ENCODE measurements at regions not wholly inside any gene's neighbourhood (a gene's known extent, or its start where the extent isn't known, plus 50 kb on each side); places are given as distances from the start of the nearest gene placed in this dataset.
"Not testable (repeated sequence)": the region's sequence is repeated elsewhere in the genome, so short reads cannot be mapped to it uniquely, and the experiment has no call there.

- no peaks in the 10 kb centered on the region for H3K36me3 ChIP-seq (ENCODE audit: control insufficient read depth in 2 of 2, extremely low read depth in 1 of 2, insufficient read depth in 2 of 2, low read length in 2 of 2)
- H4K20me1 ChIP-seq (replicated peaks; ENCODE audit: control insufficient read depth, extremely low read depth, insufficient read depth, low read length): no peaks in the 10 kb centered on the region
- no peak overlapping the region for H3K4me2 ChIP-seq (ENCODE audit: insufficient read depth, low read length)
- H3K4me1 ChIP-seq (ENCODE audit: control insufficient read depth, extremely low read depth, insufficient read depth, low read length): no peaks in the 10 kb centered on the region
- BruUV-seq (replicated peaks): no TSS peak
- no peaks in the 10 kb centered on the region for H3K9me1 ChIP-seq (replicated peaks; ENCODE audit: control insufficient read depth, extremely low read depth, insufficient read depth, low read length)
- no peak for DNase-seq (ENCODE audit: low read depth, low spot score)
- H3K4me3 ChIP-seq (replicated peaks in 1 of 3; ENCODE audit: insufficient read depth in 1 of 3, low read depth in 1 of 3, low read length in 3 of 3): no peak overlapping the region
- no peaks in the 10 kb centered on the region for H3K27me3 ChIP-seq (ENCODE audit: control insufficient read depth in 2 of 2, insufficient read depth in 2 of 2, low read length in 2 of 2)
- ChIA-PET POLR2A (no interaction called here), CTCF (no interaction called here)
- intact Hi-C loops (cut with micrococcal nuclease) (no loop called here), dilution Hi-C loops (cut with MboI; ENCODE audit: extremely low pct_ligation_motif_present, low sequenced_read_pairs) (no loop called here)
- TF ChIP-seq EZH2 (IDR thresholded peaks at IDR 0.05; ENCODE audit: borderline replicate concordance, low read depth, low read length, severe bottlenecking) (no peak), JUN (IDR thresholded peaks at IDR 0.05; ENCODE audit: borderline replicate concordance, insufficient read depth, insufficient read length, low read depth) (no peak), POLR2AphosphoS5 (IDR thresholded peaks at IDR 0.05; ENCODE audit: insufficient read depth, low read depth, low read length) (no peak)
- H3K9me3 ChIP-seq (replicated peaks; ENCODE audit: control insufficient read depth, insufficient read depth, low read length): no peaks in the 10 kb centered on the region
- H3K79me2 ChIP-seq (ENCODE audit: control insufficient read depth, insufficient read depth, low read length): no peaks in the 10 kb centered on the region
- H3K9ac ChIP-seq (replicated peaks; ENCODE audit: extremely low read depth, insufficient read depth, low read length): no peak overlapping the region
- no peak overlapping the region for H2AFZ ChIP-seq (ENCODE audit: low read depth, low read length)
- FAIRE-seq: no peak
- H3K27ac ChIP-seq (ENCODE audit: insufficient read depth, low read depth, low read length): no peak overlapping the region
These were observed 356.9 kb upstream of the LRRC4C start for GRCh38 chr11:41816396-41816795.

GRCh38 chr11:41824287-41824686 lies 364.8 kb upstream of the LRRC4C start:
- POLR2A ChIA-PET; H3K4me1 ChIP-seq (ENCODE audit: control insufficient read depth, extremely low read depth, insufficient read depth, low read length); H3K9me1 ChIP-seq (replicated peaks; ENCODE audit: control insufficient read depth, extremely low read depth, insufficient read depth, low read length); intact Hi-C loops (cut with micrococcal nuclease); H3K4me3 ChIP-seq (replicated peaks in 1 of 3; ENCODE audit: insufficient read depth in 1 of 3, low read depth in 1 of 3, low read length in 3 of 3); H3K27me3 ChIP-seq (ENCODE audit: control insufficient read depth in 2 of 2, insufficient read depth in 2 of 2, low read length in 2 of 2); H3K9ac ChIP-seq (replicated peaks; ENCODE audit: extremely low read depth, insufficient read depth, low read length); H3K36me3 ChIP-seq (ENCODE audit: control insufficient read depth in 2 of 2, extremely low read depth in 1 of 2, insufficient read depth in 2 of 2, low read length in 2 of 2); H3K27ac ChIP-seq (ENCODE audit: insufficient read depth, low read depth, low read length); H4K20me1 ChIP-seq (replicated peaks; ENCODE audit: control insufficient read depth, extremely low read depth, insufficient read depth, low read length); H3K9me3 ChIP-seq (replicated peaks; ENCODE audit: control insufficient read depth, insufficient read depth, low read length); BruUV-seq (replicated peaks); H3K4me2 ChIP-seq (ENCODE audit: insufficient read depth, low read length); H2AFZ ChIP-seq (ENCODE audit: low read depth, low read length); CTCF ChIA-PET; H3K79me2 ChIP-seq (ENCODE audit: control insufficient read depth, insufficient read depth, low read length); FAIRE-seq; DNase-seq (ENCODE audit: low read depth, low spot score); dilution Hi-C loops (cut with MboI; ENCODE audit: extremely low pct_ligation_motif_present, low sequenced_read_pairs): not testable (repeated sequence)

Data from endothelial cell of umbilical vein (primary cell).